ENCODE measurements at regions not wholly inside any gene's neighbourhood (a gene's known extent, or its start where the extent isn't known, plus 50 kb on each side); places are given as distances from the start of the nearest gene placed in this dataset.

DNA sequence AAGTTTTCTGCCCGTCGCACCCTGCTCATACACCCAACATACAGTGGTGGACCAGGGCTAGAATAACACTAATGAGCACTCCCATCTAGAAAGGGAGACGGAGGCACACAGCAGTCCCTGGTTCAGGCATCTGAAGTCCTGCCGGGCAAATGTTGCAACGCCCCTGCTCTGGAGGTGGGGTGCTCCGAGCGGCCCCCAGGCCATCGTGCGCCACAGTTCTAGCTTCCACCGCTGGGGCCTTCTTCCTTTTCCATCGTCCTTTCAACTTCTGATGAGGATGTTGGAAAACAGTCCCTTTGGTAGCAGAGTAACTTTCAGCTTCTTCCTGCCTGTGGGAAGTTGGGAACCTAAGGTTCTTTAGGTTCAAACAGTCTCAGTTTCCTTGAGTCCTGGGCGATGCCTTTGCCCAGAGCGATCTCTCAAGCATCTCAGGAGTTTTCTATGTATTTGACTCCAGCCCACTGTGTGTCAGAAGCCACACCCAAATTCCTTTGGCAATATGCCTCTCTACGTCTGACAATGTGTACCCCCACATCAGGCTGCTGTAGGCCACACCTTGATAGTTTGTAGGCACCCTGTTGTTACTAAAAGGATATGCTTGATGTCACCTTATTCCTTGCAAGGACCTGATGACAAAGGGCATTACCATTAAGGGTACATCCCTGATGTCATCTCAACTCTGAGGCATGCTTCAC is 258.8 kb downstream of the GLI2 start:
- TF ChIP-seq, protein P1, sequence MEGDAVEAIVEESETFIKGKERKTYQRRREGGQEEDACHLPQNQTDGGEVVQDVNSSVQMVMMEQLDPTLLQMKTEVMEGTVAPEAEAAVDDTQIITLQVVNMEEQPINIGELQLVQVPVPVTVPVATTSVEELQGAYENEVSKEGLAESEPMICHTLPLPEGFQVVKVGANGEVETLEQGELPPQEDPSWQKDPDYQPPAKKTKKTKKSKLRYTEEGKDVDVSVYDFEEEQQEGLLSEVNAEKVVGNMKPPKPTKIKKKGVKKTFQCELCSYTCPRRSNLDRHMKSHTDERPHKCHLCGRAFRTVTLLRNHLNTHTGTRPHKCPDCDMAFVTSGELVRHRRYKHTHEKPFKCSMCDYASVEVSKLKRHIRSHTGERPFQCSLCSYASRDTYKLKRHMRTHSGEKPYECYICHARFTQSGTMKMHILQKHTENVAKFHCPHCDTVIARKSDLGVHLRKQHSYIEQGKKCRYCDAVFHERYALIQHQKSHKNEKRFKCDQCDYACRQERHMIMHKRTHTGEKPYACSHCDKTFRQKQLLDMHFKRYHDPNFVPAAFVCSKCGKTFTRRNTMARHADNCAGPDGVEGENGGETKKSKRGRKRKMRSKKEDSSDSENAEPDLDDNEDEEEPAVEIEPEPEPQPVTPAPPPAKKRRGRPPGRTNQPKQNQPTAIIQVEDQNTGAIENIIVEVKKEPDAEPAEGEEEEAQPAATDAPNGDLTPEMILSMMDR (IDR thresholded peaks at IDR 0.05; ENCODE audit: low read depth, low read length) = no peak
- CTCF ChIA-PET = no interaction called here

DNA sequence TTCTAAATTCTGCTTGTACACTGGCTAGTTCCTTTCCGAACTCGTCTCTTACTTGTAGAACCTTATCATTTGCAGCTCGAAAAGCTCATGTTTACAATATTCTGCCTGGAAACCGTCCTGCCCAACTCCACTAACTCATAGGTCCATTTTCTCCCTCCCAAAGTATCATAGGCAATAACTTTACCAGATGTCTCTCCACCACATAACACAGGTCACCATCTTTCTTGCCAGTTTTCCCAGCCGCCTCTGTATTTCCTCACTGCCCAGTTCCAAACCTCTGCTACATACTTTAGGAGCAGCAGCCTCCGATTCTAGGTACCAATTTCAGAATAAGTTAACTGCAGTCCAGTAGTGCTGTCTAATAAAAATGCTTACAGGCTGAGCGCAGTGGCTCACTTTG is 259.5 kb downstream of the GLI2 start:
- Histone ChIP-seq H3K27ac (ENCODE audit: low read depth, low read length) (no peak overlapping the region), H3K27me3 (ENCODE audit: control insufficient read depth, insufficient read depth, low read length) (no peaks in the 10 kb centered on the region), H3K9me3 (ENCODE audit: control insufficient read depth, insufficient read depth, low read length) (no peaks in the 10 kb centered on the region; the same call in 1 of the 2 replicates), H3K4me3 (ENCODE audit: low read depth, low read length) (no peak overlapping the region)
- TF ChIP-seq, protein P1 (IDR thresholded peaks at IDR 0.05; ENCODE audit: low read depth, low read length) = no peak
- ChIA-PET POLR2A (interaction anchor here (1.1 kb wide), 1 partner anchor 80 kb away, joined by 3 read pairs; no protein-coding TSS in a partner anchor), CTCF (interaction anchor here (0.7 kb wide), 1 partner anchor 448 kb away, joined by 3 read pairs; no protein-coding TSS in a partner anchor)
- no peak for DNase-seq (ENCODE audit: low read depth, low spot score)

More for the DNA sequence above, 258.8 kb downstream of the GLI2 start:
- no peaks in the 10 kb centered on the region; the same call in 1 of the 2 replicates for H3K9me3 ChIP-seq (ENCODE audit: control insufficient read depth, insufficient read depth, low read length)
- no peak overlapping the region for H3K27ac ChIP-seq (ENCODE audit: low read depth, low read length)
- POLR2A ChIA-PET = interaction anchor here (1.1 kb wide), 1 partner anchor 81 kb away, joined by 3 read pairs; no protein-coding TSS in a partner anchor
- DNase-seq (ENCODE audit: low read depth, low spot score) = no peak
- no peak overlapping the region for H3K4me3 ChIP-seq (ENCODE audit: low read depth, low read length)
- no peaks in the 10 kb centered on the region for H3K27me3 ChIP-seq (ENCODE audit: control insufficient read depth, insufficient read depth, low read length)

DNA sequence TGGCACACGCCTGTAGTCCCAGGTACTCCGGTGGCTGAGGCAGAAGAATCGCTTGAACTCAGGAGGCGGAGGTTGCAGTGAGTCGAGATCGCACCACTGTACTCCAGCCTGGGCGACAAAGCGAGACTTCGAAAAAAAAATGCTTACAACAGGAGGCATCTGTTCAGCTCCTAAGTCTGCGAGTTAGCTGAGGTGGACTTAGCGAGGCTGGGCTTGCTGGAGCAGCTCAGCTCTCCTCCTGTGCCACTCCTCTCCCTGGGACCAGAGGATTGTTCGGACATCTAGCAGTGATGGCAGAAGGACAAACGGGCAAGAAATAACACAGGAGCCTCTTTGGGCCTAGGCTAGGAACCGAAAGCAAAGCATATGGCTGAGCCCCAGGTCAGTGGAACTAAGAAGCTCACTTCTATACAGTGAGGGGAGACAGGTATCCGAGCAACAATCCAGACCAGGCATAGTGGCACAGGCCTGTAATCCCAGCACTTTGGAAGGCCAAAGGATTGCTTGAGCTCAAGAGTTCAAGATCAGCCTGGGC is 260.1 kb downstream of the GLI2 start:
- H3K27ac ChIP-seq (ENCODE audit: low read depth, low read length) = no peak overlapping the region
- TF ChIP-seq, protein P1 (IDR thresholded peaks at IDR 0.05; ENCODE audit: low read depth, low read length) = no peak
- no peak overlapping the region for H3K4me3 ChIP-seq (ENCODE audit: low read depth, low read length)
- POLR2A ChIA-PET = interaction anchor here (1.1 kb wide), 1 partner anchor 80 kb away, joined by 3 read pairs; no protein-coding TSS in a partner anchor
- CTCF ChIA-PET = interaction anchor here (0.7 to 1.0 kb wide), 2 partner anchors 300 to 447 kb away, joined by 3 read pairs; no protein-coding TSS in a partner anchor
- no peak for DNase-seq (ENCODE audit: low read depth, low spot score)
- H3K9me3 ChIP-seq (ENCODE audit: control insufficient read depth, insufficient read depth, low read length) = no peaks in the 10 kb centered on the region
- H3K27me3 ChIP-seq (ENCODE audit: control insufficient read depth, insufficient read depth, low read length) = no peaks in the 10 kb centered on the region

DNA sequence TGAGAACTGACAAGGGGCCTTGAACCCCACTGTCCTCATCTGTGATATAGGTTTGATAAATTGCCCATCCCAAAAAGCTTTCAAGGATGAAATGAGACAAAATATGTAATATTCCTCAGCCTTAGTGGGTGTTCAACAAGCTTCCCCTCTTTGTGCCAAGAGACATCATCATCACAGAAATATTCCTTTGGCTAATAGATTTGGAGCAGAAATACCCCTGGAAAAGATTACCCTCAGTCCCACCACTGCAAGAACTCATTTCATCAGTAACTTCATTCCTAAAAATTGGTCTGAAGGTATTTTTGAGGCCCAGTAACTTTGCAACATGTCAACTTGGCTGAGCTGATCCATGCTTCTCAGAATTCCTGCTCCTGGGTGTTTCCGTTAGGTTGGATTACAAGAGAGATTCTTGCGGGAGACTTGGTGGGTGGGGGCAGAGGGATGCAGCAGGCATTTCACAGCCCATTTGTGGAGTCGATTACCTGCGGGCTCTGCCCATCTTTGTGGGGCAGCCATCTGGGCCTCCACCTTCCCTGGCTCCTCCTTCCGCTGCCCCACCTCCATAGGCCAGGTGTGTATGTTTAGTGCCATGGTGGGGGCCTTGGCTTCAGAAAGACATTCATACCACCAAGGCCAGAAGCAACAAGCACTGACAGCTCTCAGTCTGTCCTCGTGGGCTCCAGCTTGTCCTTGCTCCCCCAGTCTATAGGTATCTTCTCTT is 263.9 kb downstream of the GLI2 start:
- TF ChIP-seq, protein P1 (IDR thresholded peaks at IDR 0.05; ENCODE audit: low read depth, low read length) = no peak
- POLR2A ChIA-PET = no interaction called here
- H3K27me3 ChIP-seq (ENCODE audit: control insufficient read depth, insufficient read depth, low read length) = peaks cover 5% of the 10 kb centered on the region
- H3K9me3 ChIP-seq (ENCODE audit: control insufficient read depth, insufficient read depth, low read length) = no peaks in the 10 kb centered on the region
- no peak for DNase-seq (ENCODE audit: low read depth, low spot score)
- CTCF ChIA-PET = interaction anchor here (0.6 kb wide), 1 partner anchor 315 kb away, joined by 3 read pairs; no protein-coding TSS in a partner anchor
- H3K27ac ChIP-seq (ENCODE audit: low read depth, low read length) = no peak overlapping the region
- H3K4me3 ChIP-seq (ENCODE audit: low read depth, low read length) = no peak overlapping the region

All from AG04450 (cell line).